SW480 (cell line): ENCODE measurements at regions not wholly inside any gene's neighbourhood (a gene's known extent, or its start where the extent isn't known, plus 50 kb on each side); places are given as distances from the start of the nearest gene placed in this dataset.

Experiments used
- DNase-seq: peaks from one replicate; pipeline ENCODE4 v3.0.0-alpha.2; 2016; ENCODE audit warnings: low spot score

DNA sequence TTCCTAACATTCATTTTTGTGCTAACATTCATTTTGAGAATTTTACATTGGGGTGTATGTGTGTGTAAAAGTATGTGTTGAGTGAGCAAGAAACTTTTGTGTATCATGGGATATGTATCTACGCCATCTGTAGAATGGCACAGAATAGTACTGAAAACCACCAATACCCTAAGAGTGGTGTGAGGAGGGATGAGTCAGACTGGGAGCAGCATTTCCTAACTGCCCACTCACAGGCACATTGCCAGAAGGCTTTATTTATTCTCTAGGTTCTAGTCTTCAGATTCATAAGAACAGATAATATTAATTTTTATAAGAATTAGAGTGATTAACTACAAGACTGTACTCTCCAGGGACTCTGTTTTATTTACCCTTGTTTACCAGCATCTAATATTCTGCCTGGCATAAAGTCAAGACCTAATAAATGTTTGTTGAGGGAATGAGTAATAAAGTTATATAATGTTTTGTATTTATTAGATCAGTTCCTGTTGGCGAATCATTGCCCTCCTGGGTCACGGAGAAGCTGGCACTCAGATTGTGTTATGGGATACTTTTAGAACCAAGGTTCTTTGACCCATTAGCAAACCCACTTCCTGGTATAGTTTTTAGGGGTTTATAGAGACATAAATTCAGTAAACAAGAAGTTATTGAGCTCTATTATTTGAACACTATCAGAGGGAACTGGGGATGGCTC is 159.1 kb upstream of the PPP2R2B start:
- peak; percentile 21 for DNase-seq

DNA sequence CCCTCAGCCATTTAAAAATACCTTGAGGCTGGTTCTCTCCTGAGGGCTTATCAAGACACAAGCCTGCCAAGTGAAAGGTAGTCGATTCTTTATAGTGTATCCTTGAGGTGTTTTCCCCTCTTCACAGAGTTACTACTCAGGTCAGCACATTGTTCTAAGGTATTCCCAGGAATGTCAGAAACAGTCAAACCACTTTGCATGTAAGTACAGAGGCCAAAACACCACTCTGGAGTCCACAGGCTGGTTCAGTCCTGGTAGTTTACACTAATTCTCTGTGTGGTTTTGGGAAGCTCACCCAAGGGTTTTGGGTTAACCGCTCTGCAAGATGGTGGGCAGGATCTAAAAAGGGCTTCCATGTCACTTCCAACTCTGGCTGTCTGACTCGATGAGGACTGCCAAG is 162.3 kb upstream of the PPP2R2B start:
- no peak for DNase-seq

GRCh38 chr5:147044572-147045273 is 166.2 kb upstream of the PPP2R2B start:
- no peak for DNase-seq

- DNase-seq: no peak
Observed at GRCh38 chr5:147045290-147045689, 166.7 kb upstream of the PPP2R2B start.

DNA sequence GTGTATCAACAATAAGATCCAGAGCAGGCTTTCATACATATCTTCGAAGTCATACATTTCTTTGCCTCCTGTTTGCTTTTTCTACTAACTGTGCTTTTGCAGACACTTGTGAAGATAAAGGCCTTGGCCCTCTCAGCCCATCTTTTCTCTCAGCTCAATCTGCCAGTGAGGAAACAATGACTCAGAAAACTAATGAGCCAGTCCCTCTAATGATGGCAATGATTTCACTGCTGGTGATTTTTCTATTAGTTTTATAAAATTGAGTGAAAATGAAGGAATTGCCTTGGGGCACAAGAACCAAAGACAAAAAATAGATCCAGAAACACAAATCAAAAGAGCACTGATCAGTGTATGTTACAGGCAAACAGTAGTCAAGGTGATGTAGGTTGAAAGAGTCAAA is 167.7 kb upstream of the PPP2R2B start:
- no peak for DNase-seq

GRCh38 chr5:147046894-147047293 is 168.3 kb upstream of the PPP2R2B start:
- no peak for DNase-seq

DNA sequence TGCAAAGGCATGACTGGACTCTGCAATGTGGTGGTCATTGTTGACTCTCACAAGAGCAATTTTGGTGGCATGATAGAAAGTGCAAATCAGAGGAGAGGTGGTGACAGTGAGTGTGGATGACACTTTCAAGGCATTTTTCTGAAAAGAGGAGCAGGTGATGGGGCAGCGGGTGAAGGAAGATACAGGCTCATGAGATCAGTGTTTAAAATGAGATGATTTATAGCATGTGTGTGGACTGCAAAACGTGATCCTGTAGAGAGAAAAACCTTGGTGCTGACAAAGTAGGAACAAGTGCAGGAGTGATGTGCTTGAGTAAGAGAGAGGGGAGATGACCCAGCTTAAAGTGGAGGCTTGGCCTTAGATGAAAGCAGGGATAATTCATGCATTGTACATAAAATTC is 171.2 kb upstream of the PPP2R2B start:
- no peak for DNase-seq

GRCh38 chr5:147050172-147050571 is 171.6 kb upstream of the PPP2R2B start:
- DNase-seq: no peak

DNA sequence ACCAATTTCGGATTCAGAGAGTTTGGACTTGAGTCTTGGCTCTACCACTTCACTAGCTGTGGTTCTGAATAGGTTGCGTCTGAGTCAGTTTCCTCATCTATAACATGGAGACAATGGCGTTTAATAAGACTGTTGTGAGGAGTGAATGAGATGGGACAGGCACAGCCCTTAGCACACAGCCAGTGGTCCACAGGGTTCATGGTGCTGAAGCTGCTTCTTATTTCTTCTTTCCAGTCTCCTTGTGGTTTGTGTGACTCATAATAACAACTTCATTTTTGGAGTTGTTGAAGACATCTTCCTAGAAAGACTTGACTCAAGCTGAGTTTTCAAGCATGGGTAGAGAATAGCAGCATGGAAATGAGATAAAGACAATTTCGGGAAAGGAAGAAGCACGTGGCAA is 172.6 kb upstream of the PPP2R2B start:
- no peak for DNase-seq

GRCh38 chr5:147052519-147052918 is 174.0 kb upstream of the PPP2R2B start:
- DNase-seq: no peak

- DNase-seq: no peak
Observed at GRCh38 chr5:147055089-147055826, 176.7 kb upstream of the PPP2R2B start.

GRCh38 chr5:147055850-147056566 is 177.5 kb upstream of the PPP2R2B start:
- no peak for DNase-seq

DNA sequence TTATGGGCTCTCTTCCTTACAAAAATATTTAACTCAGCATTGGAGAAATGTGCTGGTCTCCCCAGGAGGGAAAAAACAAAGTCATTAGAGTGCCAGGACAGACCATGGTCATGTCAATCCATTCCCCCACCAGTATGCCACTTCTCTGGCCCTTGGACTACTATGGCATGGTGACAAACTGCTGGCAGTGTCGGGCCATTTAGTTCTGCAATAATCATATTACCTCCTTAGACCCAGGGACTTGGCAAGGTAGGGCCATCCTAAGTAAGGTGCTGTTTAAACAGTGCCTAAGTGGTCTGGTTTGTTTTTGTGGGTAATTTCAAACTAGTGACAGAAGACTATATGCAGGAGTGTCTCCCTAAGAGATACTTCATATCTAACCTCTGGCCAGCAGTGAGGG is 177.8 kb upstream of the STK32A start:
- no peak for DNase-seq

GRCh38 chr5:147061431-147061830 is 173.4 kb upstream of the STK32A start:
- DNase-seq: no peak

GRCh38 chr5:147062427-147062826 is 172.4 kb upstream of the STK32A start:
- DNase-seq: no peak

- DNase-seq: no peak
Observed at GRCh38 chr5:147063943-147064342, 170.9 kb upstream of the STK32A start.

- no peak for DNase-seq
Observed at GRCh38 chr5:147065071-147065470, 169.8 kb upstream of the STK32A start.

GRCh38 chr5:147068998-147069397 is 165.8 kb upstream of the STK32A start:
- no peak for DNase-seq

DNA sequence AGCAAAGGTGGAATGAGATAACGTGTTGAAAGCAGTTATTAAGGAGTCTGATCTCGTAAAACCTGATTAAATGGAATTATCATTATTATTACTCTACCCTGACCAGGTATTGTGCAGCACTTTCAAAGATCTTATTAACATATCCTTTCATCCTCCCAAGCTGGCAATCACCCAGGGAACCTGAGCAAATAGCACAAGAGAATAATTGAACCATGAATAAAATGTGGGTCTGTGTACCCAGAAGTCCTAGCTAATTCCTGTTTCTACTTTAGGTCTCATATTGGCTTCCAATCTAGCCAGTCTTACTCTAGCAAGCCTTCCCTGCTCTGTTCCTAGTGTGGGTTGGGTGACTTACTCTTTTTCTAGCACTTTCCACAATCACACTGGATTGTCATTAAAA is 162.2 kb upstream of the STK32A start:
- DNase-seq: no peak

- no peak for DNase-seq
Observed at GRCh38 chr5:147073098-147073497, 161.7 kb upstream of the STK32A start.

DNA sequence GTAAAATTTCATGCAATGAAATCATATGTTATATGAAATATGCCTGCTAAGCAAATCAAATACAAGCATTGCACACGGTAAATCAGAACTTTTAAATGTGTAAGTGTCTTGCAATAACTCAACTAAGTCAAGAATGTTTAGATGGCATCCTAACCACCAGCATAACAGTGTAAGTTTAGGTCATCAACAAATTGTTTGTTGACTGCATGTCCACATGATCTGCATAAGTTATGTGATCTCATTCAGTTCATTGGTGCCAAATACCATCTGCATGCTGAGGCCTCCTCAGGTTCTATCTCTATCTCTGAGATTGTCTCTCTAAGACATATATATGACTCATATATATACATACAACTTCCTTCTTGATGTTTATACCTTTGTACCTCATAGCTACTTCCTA is 159.6 kb upstream of the STK32A start:
- DNase-seq: no peak

GRCh38 chr5:147080391-147080790 is 154.4 kb upstream of the STK32A start:
- DNase-seq: no peak
